NCI-H1417 (cell line): ENCODE measurements at regions not wholly inside any gene's neighbourhood (a gene's known extent, or its start where the extent isn't known, plus 50 kb on each side); places are given as distances from the start of the nearest gene placed in this dataset.
A peak's percentile ranks its signal among the peaks of the same experiment; 100 is the strongest.
"Not testable (repeated sequence)": the region's sequence is repeated elsewhere in the genome, so short reads cannot be mapped to it uniquely, and the experiment has no call there.

Experiments used
- DNase-seq, 3 experiments: peaks; one replicate each; lab custom pipeline; 2025; lab: John Stamatoyannopoulos, UW

- DNase-seq = not testable (repeated sequence)
Observed at GRCh38 chr22:16090991-16091390, 401.2 kb downstream of the POTEH start.

- not testable (repeated sequence) for DNase-seq
Observed at GRCh38 chr22:16105121-16105520, 415.3 kb downstream of the POTEH start.

- not testable (repeated sequence) for DNase-seq
Observed at GRCh38 chr22:16131456-16131855, 441.6 kb downstream of the POTEH start.

- DNase-seq = no peak
Observed at GRCh38 chr22:16131918-16132317, 442.1 kb downstream of the POTEH start.

GRCh38 chr22:16132598-16132997 lies 442.8 kb downstream of the POTEH start:
- DNase-seq = not testable (repeated sequence)

DNA sequence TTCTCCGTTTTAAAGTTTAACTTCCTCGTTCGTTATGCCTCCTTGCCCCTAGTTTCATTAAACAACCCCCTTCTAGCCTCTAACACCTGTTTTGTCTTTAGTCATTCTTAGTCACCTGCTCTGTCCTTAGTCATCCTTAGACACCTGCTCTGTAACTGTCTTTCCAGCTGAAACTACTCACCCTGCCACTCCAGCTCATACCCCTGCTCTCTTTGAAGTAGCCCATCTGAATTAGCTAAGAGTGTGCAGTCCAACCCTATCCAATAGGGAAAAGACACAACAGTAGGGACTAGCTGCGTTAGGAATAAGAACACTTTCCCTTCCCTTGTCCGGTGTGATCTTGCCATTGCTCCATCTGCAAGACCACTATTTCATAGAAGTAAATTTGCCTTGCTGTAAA lies 446.5 kb downstream of the CCT8L2 start:
- not testable (repeated sequence) for DNase-seq

- DNase-seq = peak in 2 of 3 experiments; percentile 1 to 25
Observed at GRCh38 chr22:16146916-16147315, 445.7 kb downstream of the CCT8L2 start.

DNA sequence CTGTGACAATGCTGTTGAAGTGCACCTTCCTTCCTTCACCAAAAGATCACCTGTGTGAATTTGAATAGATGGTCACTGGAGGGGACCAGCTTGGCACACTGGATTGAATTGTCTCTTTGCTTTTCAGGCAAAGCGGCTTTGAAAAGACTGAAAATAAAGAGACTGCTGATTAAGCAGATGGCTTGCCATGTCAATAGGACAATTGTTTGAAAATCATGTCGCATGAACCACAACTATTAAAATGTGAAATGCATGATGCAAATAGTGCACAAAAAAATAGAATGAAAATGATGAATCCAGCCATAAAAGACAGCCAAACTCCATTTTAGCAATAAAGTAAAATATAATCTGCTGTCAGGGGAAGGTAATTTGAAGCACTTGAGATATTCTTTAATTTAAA lies 415.3 kb downstream of the CCT8L2 start:
- not testable (repeated sequence) for DNase-seq

- not testable (repeated sequence) for DNase-seq
Observed at GRCh38 chr22:16183864-16184263, 408.7 kb downstream of the CCT8L2 start.
